Spleen (tissue), 7 donors: ENCODE measurements at regions not wholly inside any gene's neighbourhood (a gene's known extent, or its start where the extent isn't known, plus 50 kb on each side); places are given as distances from the start of the nearest gene placed in this dataset.

Source experiments
- CTCF ChIP-seq, 11 experiments: fragments of 200-600 bp in 7 of 11; fragments of 450-650 bp in 4 of 11; sonication (generic) in 4 of 11; IDR thresholded peaks in 8 of 11; conservative IDR thresholded peaks in 3 of 11; 1 replicate in 7 of 11; 2 replicates in 4 of 11; pipeline versions ENCODE4 v1.4.0 to v1.8.0; 2016 to 2021; ENCODE audit warnings: antibody characterized with exemption in 11 of 11, inconsistent platforms in 4 of 11, mild to moderate bottlenecking in 1 of 11
- POLR2A ChIP-seq, 3 donors: fragments of 450-650 bp; IDR thresholded peaks; one replicate each; pipeline ENCODE4 v1.5.1; 2017; ENCODE audit warnings: antibody characterized with exemption in 3 of 3, mild to moderate bottlenecking in 1 of 3
- donor health status: DM: no; HTN: no; CAD: no; lungs with moderate emphysema.
- donor health status: DM: no; HTN: no; CAD: no.
- donor health status: DM: no; HTN: no; CAD: no.

- TF ChIP-seq CTCF (IDR thresholded peaks at IDR 0.05 in 8 of 11, conservative IDR thresholded peaks at IDR 0.05 in 3 of 11): no peak
- TF ChIP-seq POLR2A (IDR thresholded peaks at IDR 0.05): no peak
Observed at GRCh38 chr5:153437251-153437650, 53.2 kb upstream of the GRIA1 start.
